ENCODE measurements at regions not wholly inside any gene's neighbourhood (a gene's known extent, or its start where the extent isn't known, plus 50 kb on each side); places are given as distances from the start of the nearest gene placed in this dataset.

DNA sequence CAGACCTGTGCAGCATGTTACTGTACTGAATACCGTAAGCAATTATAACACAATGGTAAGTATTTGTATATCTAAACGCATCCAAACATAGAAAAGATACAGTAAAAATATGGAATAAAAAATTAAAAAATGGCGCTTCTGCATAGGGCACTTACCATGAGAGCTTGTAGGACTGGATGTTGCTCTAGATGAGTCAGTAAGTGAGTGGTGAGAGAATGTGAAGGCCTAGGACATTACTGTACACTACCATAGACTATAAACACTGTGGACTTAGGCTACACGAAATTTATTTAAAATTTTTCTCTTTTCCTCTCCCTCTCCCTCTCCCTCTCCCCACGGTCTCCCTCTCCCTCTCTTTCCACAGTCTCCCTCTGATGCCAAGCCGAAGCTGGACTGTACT lies 194.5 kb upstream of the CDKN3 start:
- DNase-seq (ENCODE audit: low spot score in 2 of 2): no peak
- FAIRE-seq: no peak

DNA sequence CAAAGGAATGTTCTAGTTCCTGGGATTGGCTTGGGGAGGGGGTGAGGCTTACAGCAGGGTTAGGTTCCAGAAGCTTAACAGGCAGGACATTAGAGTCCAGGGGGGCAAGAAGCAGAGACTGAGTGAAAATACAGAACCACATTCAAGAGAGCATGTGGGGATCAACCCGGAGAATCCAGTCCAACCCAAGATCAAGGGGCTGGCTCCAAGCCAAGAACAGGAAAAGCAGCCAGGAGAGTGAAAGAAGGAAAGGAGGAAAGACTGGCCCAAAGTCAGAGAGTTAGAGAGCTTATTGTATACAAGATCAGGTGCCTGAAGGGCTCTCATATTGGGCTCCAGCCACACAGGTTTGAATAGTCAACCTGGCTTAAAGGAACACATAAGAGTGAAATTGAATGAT lies 190.3 kb upstream of the CDKN3 start:
- no peak for FAIRE-seq
- no peak for DNase-seq (ENCODE audit: low spot score in 2 of 2)

DNA sequence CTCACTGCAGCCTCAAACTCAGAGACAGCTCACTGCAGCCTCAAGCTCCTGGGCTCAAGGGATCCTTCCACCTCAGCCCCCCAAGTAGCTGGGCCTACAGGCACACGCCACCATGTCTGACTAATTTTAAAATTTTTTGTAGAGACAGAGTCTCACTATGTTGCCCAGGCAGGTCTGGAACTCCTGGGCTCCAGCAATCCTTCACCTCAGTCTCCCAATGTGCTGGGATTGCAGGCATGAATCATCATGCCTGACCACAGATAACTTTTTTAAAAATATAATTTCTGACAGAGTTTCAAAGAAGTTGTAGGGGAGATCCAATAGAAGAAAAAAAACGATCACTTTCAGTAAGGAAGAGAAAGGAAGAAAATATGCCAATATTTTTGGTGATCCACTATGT lies 189.7 kb upstream of the CDKN3 start:
- no peak for DNase-seq (ENCODE audit: low spot score in 2 of 2)
- FAIRE-seq: no peak

DNA sequence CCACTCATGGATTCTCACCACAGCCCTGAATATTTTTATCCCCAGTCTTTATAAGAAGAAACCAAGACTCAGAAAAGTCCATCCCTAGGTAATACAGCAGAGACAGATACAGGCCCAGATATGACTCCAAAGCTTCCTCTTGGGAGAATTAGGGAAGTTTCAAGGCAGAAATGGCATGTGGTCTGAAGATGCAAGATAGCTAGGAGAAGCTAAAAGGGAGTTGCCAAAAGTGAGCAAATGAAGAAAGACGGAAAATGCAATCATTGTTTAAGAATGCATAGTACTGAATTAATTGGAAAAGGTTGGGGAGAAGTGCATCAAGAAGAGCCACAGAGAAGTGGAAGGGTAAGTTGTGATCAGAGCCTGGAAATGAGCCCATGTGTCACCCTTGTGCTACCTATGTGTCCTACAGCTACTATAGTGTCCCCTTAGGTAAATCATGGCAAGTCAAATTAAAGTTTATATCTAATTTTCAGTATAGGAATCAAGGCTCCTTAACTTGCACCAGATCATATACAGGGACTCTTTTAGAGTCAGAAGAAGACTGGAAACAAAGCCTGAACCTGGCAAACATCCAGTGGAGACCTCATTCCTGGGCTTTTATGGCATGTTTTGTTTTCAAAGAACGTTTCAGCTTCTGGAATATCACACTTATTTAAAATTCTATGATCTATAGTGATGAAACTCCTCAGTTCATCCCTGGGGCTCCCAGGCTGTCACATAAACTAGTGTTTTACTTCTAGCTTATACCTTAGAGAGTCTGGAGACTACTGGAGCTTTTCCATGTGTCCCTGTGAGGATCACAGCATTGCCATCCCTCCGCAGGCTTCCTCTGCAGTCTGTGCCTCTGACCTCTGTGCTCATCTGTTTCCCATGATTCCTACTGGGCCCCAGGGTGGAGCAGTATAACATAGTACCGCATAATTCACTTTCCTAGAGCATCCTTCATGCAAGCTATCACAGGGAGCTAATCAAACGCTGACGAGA lies 189.0 kb upstream of the CDKN3 start:
- FAIRE-seq: no peak
- DNase-seq (ENCODE audit: low spot score in 2 of 2): no peak

DNA sequence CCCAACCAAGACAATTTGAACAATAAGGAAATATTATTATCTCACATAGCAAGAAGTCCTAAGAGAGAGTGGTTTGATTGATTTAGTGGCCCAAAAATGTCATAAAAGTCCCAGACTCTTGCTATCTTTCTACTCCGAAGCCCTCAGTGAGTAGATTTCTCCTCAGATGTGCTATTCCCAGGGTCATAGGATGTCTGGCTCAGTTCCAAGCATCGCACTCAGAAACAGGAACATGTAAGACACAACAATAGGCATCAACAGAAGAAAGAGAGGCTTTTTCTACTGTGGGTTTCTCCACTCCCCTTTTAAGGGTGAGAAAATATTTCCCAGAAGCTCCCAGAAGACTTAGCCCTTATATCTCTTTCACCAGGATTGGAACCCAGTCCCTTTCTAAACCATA lies 188.1 kb upstream of the CDKN3 start:
- DNase-seq (ENCODE audit: low spot score in 2 of 2) (no peak), FAIRE-seq (no peak)

DNA sequence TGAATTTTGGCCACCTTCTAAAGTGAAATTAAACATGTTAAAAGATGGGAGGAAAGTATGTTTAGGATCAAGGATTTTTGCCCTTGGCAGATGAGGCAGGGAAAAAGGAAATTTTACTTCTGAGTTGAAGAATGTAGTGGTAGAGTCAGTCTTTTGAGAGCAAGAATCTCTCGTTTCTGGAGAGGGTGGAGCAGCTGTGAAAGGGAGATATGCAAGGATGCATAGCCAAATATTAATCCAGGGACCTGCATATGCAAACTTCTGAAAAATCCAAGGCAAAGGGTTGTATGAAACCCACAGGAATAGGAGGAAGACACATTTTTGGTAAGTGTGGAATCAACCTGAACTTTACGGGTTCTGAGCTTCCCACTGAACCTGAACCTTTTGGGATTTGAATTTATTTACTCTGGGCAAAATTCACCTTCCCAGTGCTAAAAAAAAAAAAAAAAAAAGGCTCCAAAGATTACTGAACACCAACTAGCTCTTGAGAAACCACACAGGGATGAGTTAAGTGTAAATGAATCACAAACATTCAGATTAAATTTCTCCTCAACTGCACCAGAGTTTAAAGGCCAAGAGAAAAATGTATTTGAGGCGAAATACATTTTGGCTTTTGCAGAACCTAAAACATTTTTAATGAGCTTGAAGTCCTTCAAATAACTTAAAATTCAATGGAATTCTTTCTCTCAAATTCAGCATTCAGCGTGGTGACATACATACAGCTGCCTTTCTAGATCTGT lies 187.1 kb upstream of the CDKN3 start:
- FAIRE-seq (no peak), DNase-seq (ENCODE audit: low spot score in 2 of 2) (no peak)

DNA sequence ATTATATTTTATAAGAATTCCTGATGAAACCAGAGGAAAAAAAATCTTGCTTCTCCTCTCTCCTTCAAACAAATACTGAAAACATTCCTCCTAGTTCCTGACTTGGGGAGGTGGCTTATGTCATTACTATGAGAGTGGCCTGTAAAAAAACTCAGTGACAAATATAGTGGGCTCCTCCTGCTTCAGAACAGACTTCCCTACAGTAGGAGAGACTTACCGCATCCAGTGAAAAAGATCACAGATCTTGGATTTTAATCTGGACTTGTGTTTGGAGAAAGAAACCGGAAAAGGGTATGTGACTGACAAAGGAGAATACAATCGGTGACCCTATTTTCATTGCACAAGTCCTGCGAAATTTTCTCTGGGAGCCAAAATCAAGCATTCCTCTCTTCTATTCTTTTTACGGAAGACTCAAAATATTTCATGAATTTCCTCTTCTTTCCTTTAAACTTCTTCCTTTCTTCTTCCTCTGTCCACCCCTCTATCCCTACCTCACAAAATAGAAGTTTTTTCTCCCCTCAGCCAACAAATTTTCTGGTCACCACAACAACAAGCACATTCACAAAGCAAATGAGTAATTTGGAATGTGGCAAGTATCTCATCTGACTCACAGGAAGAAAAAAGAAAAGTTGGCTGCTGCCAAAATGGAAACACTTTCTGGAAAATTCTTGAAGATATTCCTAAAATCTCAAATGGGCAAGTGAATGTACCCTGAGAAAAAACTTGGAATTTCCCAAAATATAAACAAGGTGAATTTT lies 185.1 kb upstream of the CDKN3 start:
- DNase-seq (ENCODE audit: low spot score in 2 of 2): no peak
- no peak for FAIRE-seq

DNA sequence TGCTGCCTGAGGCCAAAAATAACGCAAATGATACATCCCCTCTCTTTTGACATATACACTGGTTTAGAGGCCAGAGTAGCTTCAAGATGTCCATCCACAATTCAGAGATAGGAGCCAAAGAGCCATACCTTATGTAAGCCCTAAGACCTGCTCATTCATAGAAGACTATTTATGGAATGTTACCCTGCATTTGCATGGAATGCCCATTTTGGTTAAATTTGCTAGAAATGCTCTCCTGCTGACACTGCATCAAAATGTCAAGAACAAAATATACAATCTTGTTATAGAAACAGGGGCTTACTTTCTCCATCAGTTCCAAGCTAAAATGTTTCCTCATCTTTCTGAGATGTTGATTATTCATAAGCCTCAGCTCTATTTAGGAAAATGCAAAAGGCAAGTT lies 183.3 kb upstream of the CDKN3 start:
- FAIRE-seq: no peak
- no peak for DNase-seq (ENCODE audit: low spot score in 2 of 2)

DNA sequence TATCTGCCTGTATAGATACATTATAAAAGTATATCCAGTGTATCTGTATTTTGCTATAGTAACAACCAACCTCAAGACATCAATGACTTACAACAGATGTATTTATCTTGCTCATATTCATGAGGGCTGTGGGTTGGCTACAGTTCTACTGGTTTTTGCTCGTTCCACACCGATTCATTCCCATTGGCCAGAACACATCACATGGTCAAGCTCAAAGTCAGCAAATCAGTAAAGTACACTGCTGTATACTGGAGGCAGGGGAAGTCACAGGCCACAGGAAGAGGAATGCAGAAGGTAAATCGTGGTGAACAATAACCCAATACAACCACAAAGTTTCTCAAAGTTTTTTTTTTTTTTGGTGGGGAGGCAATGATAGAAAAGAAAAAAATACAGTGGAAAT lies 180.0 kb upstream of the CDKN3 start:
- no peak for FAIRE-seq

DNA sequence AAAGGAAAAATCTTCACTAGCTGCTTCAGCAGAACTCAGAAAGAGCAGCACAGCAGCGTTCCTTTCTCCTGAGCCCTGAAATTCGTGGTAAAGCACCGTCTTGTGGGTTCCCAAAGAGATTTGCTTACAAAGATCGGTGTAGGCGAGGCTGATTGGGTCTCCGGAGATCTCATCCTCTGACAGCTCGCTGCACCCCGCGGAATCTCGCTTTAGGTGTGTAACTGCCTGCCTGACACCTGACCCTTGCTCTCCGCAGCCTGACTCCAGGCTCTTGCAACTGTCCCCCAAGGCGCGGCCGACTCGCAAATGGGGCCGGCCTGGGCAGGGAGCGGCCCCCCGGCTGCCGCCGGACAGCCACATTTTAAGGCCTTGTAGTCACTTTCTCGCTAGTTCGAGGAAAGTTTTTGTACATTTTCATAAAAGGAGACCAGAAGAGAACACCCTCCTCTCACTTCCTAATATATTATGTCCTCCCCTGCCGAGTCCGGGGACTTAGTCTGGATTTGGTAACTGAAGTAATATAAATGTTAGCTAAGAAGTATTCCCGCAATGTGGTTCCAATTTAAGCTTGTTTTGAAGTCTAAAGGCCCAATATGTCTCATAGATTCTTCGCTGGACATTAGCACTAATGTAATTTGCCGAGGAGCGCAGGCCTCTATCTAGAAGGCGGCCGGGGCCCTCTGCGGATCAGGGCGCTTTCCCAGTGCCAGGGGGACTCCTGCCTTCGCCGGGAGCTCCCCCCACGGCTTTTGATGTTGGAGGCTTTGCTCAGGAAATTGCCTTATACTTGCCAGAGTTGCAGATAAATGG lies 177.3 kb upstream of the CDKN3 start:
- FAIRE-seq (no peak), DNase-seq (ENCODE audit: low spot score in 2 of 2) (no peak)

More for the DNA sequence above, 180.0 kb upstream of the CDKN3 start:
- no peak for DNase-seq (ENCODE audit: low spot score in 2 of 2)

DNA sequence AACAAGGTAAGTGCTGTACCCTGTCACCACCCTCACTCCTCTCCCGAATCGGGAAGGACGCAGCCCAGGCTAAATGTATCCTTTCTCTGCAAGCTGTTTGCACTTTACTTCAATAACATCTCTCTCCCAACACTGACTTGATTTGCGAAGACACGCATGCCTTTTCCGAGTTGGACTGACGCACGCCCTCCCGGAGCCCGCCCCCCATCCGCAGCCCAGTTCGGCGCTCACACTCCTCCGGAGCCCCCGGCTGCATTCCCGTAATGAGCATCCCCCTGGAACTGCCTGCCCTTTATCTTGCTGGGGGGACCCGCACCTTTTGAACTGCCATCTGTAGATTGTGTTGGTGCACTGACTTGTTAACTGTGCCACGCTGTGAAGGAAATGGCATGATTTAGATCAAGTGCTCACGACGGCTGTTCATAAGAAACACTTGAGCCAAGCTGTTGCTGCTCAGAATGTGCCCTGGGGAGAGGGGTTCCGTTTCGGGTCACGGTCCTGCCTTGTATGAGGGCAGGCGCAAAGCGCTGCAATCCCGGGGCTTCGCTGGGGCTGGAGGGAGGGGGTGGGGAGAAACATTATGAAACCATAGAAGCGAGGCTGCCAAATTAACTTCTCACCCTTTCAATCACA lies 176.6 kb upstream of the CDKN3 start:
- peak in 1 of 2 donors; percentile 13 for DNase-seq (ENCODE audit: low spot score in 2 of 2)
- FAIRE-seq: no peak

DNA sequence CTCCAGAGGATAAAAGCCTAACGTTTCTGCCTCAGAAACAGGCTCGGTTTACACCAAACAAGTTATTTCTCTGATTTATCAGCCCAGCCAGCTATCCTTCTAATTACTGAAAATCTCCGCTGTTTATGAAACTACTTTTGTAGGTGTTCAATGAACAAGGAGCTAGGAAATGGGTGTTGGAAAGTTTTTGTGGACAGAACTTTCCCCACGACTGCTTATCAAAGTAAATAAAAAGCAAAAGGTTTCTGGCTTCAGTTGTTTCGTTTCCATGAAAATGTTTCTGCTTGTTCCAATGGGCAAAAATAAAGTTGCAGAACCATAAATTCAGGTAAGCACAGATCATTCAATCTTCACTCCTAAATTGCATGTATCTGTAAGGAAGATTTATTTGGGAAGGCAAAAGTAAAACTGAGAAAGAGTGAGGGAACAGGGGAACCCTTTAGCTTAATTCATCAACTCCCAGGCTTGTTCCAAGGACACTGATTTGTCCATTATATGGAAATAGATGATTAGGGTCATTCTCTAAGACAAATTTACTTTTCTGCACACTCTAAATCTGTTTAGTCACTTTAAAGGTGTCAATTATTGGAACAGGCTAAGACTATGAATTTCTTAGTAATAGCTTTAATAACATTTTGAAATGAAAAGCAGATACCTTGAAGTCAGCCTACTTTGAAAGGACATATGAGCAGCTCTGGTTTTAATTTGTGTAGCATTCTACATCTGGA lies 175.9 kb upstream of the CDKN3 start:
- no peak for DNase-seq (ENCODE audit: low spot score in 2 of 2)
- FAIRE-seq: no peak

DNA sequence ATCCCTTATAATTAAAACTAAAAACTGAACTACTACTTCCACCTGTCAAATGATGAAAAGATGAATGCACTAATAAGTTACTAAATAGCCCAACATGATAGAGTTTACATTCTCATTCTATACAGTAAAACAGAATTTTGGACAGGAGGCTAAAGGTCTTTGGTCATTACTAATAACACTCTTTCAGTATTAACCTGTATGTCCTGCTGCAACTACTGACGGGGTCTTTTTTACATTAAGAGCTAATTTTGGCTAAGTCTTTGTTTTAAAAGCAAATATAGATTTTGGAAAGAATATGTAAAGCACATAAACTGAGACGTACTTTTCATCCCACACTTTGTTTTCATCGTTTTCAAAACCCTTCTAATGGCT lies 175.4 kb upstream of the CDKN3 start:
- FAIRE-seq (no peak), DNase-seq (ENCODE audit: low spot score in 2 of 2) (no peak)

DNA sequence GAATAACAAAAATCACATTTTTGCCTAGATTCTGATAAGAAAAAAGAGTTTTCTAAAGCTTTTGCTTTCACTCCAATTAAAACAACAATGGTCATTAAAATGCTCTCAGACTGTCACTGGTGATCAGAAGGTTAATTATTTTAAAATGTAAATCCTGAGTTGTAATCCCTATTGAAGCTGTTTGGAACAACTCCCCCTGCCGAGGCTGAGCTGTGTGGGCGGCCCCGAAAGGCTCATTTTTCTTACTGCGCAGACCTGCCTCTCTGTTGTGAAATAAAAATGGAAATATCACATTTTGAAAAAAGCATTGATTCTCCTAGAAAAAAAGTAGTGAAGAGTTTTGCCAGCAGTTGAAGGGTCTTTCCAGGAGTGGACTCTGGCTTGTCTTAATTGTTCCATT lies 174.8 kb upstream of the CDKN3 start:
- DNase-seq (ENCODE audit: low spot score in 2 of 2): no peak
- no peak for FAIRE-seq

DNA sequence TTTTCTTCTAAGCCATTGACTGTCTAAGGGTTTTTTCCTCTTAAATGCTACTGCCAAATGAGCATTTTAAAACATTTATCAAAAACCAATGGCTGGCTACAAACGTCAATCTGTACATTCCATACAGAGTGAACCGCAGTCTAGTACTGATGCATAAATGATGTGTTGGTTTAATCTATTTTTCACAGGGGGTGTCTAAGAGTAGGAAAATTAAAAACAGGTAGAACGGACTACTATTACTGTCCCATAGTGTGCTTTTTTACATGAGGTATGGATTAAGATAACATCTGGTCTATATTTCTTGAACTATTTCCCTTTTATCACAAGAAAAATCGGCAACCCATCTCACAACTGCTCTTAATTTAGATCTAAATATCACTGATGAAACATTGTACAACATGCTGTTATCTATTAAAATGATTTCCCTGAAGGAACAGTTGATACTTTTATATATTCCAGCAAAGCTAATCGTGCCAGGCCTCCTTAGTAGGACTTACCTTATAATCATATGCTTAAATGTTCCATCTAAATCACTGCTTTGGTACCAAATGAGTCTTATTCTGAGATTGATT lies 172.9 kb upstream of the CDKN3 start:
- DNase-seq (ENCODE audit: low spot score in 2 of 2) (no peak), FAIRE-seq (no peak)

DNA sequence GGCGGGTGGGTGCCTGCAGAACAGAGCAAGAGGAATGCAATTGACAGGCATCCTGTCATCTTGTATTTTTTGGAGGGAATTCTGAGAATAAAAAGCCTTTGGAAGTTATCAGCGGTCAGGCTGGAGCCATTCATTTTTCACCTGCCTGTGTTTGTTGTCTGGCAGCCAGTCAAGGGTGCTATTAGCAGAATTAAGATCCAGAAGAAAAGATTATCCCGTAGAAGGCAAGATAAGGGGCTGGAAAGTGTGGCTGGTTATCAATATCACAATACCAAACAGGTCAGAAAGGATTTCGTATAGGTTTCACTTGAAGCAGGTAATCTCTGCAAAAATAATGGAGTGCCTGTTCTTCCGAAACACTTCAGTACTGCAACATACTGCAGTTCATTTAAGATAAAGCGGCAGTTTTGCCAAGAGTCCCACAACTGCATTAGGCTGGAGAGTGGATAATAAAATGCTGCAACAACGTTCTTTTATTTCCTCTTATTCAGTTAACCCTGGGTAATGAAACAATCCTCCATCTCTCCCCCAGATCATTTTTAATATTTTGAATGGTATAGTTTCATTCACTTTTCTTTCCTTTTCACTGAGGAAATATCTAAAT lies 171.2 kb upstream of the CDKN3 start:
- no peak for DNase-seq (ENCODE audit: low spot score in 2 of 2)
- FAIRE-seq: no peak

DNA sequence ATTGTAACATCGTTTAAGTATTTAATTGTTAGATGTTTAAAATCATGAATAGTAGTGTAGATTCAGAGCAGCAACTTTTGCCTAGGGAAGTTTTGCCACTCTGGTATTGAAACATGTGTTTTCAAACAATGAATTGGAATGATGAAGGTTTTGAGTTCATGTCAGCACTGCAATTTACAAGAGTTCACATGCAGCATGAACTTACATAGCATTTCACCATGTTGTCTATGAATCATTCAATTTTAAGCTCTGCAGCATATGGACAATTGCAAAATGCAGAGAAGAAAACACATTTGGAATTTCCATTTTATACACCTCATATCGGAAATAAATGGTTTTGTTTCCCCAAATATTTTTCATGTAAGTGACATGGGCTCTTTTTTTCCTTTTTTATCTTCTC lies 170.7 kb upstream of the CDKN3 start:
- FAIRE-seq (no peak), DNase-seq (ENCODE audit: low spot score in 2 of 2) (no peak)

DNA sequence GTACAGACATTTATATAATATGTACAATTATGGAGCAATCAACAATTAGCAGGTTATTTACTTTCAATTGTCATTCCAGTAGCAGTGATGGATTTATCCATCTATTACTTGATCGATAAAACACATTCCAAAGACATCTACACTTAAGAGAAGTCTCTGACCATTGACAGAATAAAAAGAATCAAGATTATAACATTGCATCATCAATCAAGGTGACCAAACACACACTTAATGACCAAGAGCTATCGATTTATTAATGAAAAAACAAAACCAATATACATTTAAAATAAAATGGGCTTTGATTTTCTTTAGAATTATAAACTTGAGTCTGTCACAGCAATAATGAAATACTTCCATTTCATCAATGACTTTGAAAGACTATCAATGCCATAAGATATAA lies 170.2 kb upstream of the CDKN3 start:
- no peak for FAIRE-seq

More for the DNA sequence above, 170.2 kb upstream of the CDKN3 start:
- DNase-seq (ENCODE audit: low spot score in 2 of 2): no peak
